HG03060 (cell line): ENCODE measurements at regions not wholly inside any gene's neighbourhood (a gene's known extent, or its start where the extent isn't known, plus 50 kb on each side); places are given as distances from the start of the nearest gene placed in this dataset.

ENCODE experiments used
- ATAC-seq: cut with Tn5 transposase; IDR thresholded peaks from one replicate; pipeline ENCODE4 v1.9.1; 2021; ENCODE audit warnings: low read depth, moderate number of reproducible peaks; ENCODE audit not compliant: unreplicated experiment

- ATAC-seq: no peak
Observed at GRCh38 chr13:74825152-74825937, 656.6 kb downstream of the TBC1D4 start.

- no peak for ATAC-seq
Observed at GRCh38 chr13:74820809-74821208, 661.2 kb downstream of the TBC1D4 start.

- no peak for ATAC-seq
Observed at GRCh38 chr13:74819549-74819948, 662.4 kb downstream of the TBC1D4 start.

GRCh38 chr13:74816737-74817136 is 665.2 kb downstream of the TBC1D4 start:
- no peak for ATAC-seq

- no peak for ATAC-seq
Observed at GRCh38 chr13:74796157-74796556, 662.0 kb upstream of the KLF12 start.

GRCh38 chr13:74795526-74795925 is 661.3 kb upstream of the KLF12 start:
- ATAC-seq: no peak

GRCh38 chr13:74794582-74794981 is 660.4 kb upstream of the KLF12 start:
- ATAC-seq: no peak

GRCh38 chr13:74794147-74794546 is 659.9 kb upstream of the KLF12 start:
- ATAC-seq: no peak

- no peak for ATAC-seq
Observed at GRCh38 chr13:74784959-74785358, 650.8 kb upstream of the KLF12 start.

GRCh38 chr13:74778946-74779345 is 644.7 kb upstream of the KLF12 start:
- ATAC-seq: no peak

GRCh38 chr13:74778087-74778486 is 643.9 kb upstream of the KLF12 start:
- ATAC-seq: no peak

GRCh38 chr13:74774264-74774663 is 640.1 kb upstream of the KLF12 start:
- no peak for ATAC-seq

- no peak for ATAC-seq
Observed at GRCh38 chr13:74773248-74773647, 639.0 kb upstream of the KLF12 start.

GRCh38 chr13:74771964-74772363 is 637.8 kb upstream of the KLF12 start:
- ATAC-seq: no peak

GRCh38 chr13:74770361-74770760 is 636.2 kb upstream of the KLF12 start:
- ATAC-seq: no peak

GRCh38 chr13:74769333-74769732 is 635.1 kb upstream of the KLF12 start:
- ATAC-seq: no peak

GRCh38 chr13:74768521-74769085 is 634.4 kb upstream of the KLF12 start:
- no peak for ATAC-seq

- no peak for ATAC-seq
Observed at GRCh38 chr13:74767050-74767449, 632.8 kb upstream of the KLF12 start.

- ATAC-seq: no peak
Observed at GRCh38 chr13:74765955-74766354, 631.8 kb upstream of the KLF12 start.

- ATAC-seq: no peak
Observed at GRCh38 chr13:74761801-74762757, 627.9 kb upstream of the KLF12 start.

GRCh38 chr13:74758188-74758587 is 624.0 kb upstream of the KLF12 start:
- ATAC-seq: no peak
